ENCODE measurements at regions not wholly inside any gene's neighbourhood (a gene's known extent, or its start where the extent isn't known, plus 50 kb on each side); places are given as distances from the start of the nearest gene placed in this dataset.
A peak's percentile ranks its signal among the peaks of the same experiment; 100 is the strongest.

- TF ChIP-seq KIAA2018 (CRISPR knock-in tag; IDR thresholded peaks at IDR 0.05; ENCODE audit: borderline replicate concordance) (no peak), NR3C1 (CRISPR knock-in tag; IDR thresholded peaks at IDR 0.05) (no peak), REL (CRISPR knock-in tag; conservative IDR thresholded peaks at IDR 0.05) (0 out of 2 replicates have a peak, but pooled peaks have one; percentile 67), THRA (CRISPR knock-in tag; IDR thresholded peaks at IDR 0.05; ENCODE audit: borderline replicate concordance) (peak; percentile 85), ZNF609 (CRISPR knock-in tag; IDR thresholded peaks at IDR 0.05; ENCODE audit: borderline replicate concordance) (no peak), ZNF83 (CRISPR knock-in tag; IDR thresholded peaks at IDR 0.05; ENCODE audit: borderline replicate concordance) (0 out of 2 replicates have a peak, but pooled peaks have one; percentile 71), JARID2 (CRISPR knock-in tag; IDR thresholded peaks at IDR 0.05; ENCODE audit: insufficient replicate concordance) (no peak), HES4 (CRISPR knock-in tag; IDR thresholded peaks at IDR 0.05; ENCODE audit: borderline replicate concordance) (peak; percentile 75; the same call in 1 of the 2 replicates), ZBTB39 (CRISPR knock-in tag; IDR thresholded peaks at IDR 0.05) (no peak), ZNF264 (CRISPR knock-in tag; IDR thresholded peaks at IDR 0.05) (peak; percentile 98)
Measured at GRCh38 chr11:116605543-116606459, 167.0 kb downstream of the BUD13 start (continued).

Data from HepG2 (cell line).